Vagina (tissue), 2 donors: ENCODE measurements at regions not wholly inside any gene's neighbourhood (a gene's known extent, or its start where the extent isn't known, plus 50 kb on each side); places are given as distances from the start of the nearest gene placed in this dataset.

Source experiments
- DNase-seq, 2 donors: peaks; one replicate each; pipeline ENCODE4 v3.0.0-alpha.2; 2017; ENCODE audit errors: extremely low spot score in 2 of 2
- H3K27ac ChIP-seq: fragments of 200-600 bp; sonication (generic); one replicate; pipeline ENCODE4 v1.5.1; 2019
- H3K27me3 ChIP-seq: fragments of 200-600 bp; sonication (generic); one replicate; pipeline ENCODE4 v1.5.1; 2019
- H3K36me3 ChIP-seq, 2 donors: fragments of 200-600 bp; sonication (generic); one replicate each; pipeline ENCODE4 v1.5.1; 2017 to 2019
- H3K4me1 ChIP-seq: fragments of 200-600 bp; sonication (generic); one replicate; pipeline ENCODE4 v1.5.1; 2019
- H3K4me3 ChIP-seq, 2 donors: fragments of 200-600 bp; sonication (generic); 1 replicate in 1 of 2; 2 replicates in 1 of 2; pipeline ENCODE4 v1.5.1; 2016 to 2019
- H3K9me3 ChIP-seq: fragments of 200-600 bp; sonication (generic); one replicate; pipeline ENCODE4 v1.5.1; 2019
- CTCF ChIP-seq, 3 experiments: fragments of 450-650 bp in 2 of 3; fragments of 200-600 bp in 1 of 3; sonication (generic) in 1 of 3; IDR thresholded peaks; one replicate each; pipeline ENCODE4 v1.5.1; 2017 to 2019; ENCODE audit warnings: antibody characterized with exemption in 3 of 3, mild to moderate bottlenecking in 2 of 3, moderate library complexity in 2 of 3
- POLR2A ChIP-seq, 2 donors: fragments of 450-650 bp; IDR thresholded peaks; one replicate each; pipeline ENCODE4 v1.6.1; 2017; ENCODE audit warnings: antibody characterized with exemption in 2 of 2, mild to moderate bottlenecking in 2 of 2, moderate library complexity in 2 of 2
- POLR2AphosphoS5 ChIP-seq, 2 donors: sonication (generic); formaldehyde crosslinking; IDR thresholded peaks; one replicate each; pipeline ENCODE4 v1.9.0; 2017; ENCODE audit warnings: antibody characterized with exemption in 2 of 2, mild to moderate bottlenecking in 2 of 2, low read depth in 1 of 2; ENCODE audit not compliant: insufficient read depth in 1 of 2
- intact Hi-C: fragments of 100-400 bp; cut with DNase I; formaldehyde crosslinking; loops from one replicate; pipeline ENCODE4 v1.15.1; 2023

DNA sequence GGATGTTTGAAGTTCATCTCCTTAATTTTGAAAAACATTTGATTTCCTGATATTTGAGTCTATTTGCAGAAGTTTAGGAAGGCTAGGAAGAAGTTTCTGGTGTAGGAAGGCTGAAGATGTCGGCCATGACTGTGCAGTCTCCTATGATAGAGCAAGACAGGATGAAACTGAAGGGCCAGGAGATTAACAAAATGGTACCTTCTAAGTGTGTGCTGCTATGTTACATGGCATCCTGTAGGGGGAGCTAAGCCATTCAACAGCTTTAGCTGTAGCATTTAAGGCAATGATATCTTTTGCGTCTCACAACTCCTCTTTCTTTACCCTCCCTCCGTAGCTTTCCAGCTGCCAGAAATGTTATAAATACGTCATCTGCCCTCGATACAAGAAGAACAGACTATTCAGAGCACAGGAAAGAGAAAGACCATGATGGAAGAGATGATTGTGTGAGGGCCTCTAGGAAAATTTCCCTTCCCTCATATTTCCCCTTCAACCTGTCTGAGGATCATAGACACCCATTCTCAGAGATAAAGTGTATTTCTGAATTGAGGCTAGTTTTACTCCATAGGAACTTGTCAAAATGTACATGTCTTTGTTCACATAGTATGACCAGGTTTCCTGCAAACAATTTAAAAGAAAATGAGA is 61.1 kb downstream of the XCL1 start:
- no peaks in the 10 kb centered on the region for H3K4me1 ChIP-seq
- TF ChIP-seq POLR2A (IDR thresholded peaks at IDR 0.05) (no peak), CTCF (IDR thresholded peaks at IDR 0.05) (peak in 1 of 3 experiments; percentile 23)
- H3K4me3 ChIP-seq: no peak overlapping the region
- H3K36me3 ChIP-seq: no peaks in the 10 kb centered on the region
- intact Hi-C loops: no loop called here
- H3K27ac ChIP-seq: no peak overlapping the region
- H3K9me3 ChIP-seq: no peaks in the 10 kb centered on the region
- no peak for DNase-seq
- no peaks in the 10 kb centered on the region for H3K27me3 ChIP-seq

DNA sequence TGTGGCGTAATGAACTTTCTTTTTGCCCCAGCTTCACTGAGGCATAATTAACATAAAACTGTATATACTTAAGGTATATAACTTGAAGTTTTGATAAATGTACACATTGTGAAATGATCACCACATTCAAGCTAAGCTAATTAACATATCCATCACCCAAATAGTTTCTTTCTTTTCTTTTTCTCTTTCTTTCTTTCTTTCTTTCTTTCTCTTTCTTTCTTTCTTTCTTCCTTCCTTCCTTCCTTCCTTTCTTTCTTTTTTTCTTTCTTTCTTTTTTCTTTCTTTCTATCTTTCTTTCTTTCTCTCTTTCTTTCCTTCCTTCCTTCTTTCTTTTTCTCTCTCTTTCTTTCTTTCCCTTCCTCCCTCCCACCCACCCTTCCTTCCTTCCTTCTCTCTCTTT is 62.5 kb downstream of the XCL1 start:
- no peak for DNase-seq
- no peaks in the 10 kb centered on the region for H3K9me3 ChIP-seq
- H3K27me3 ChIP-seq: no peaks in the 10 kb centered on the region
- no peaks in the 10 kb centered on the region for H3K4me1 ChIP-seq
- no peak overlapping the region for H3K27ac ChIP-seq
- TF ChIP-seq POLR2A (IDR thresholded peaks at IDR 0.05): no peak
- no peak for TF ChIP-seq CTCF (IDR thresholded peaks at IDR 0.05)
- TF ChIP-seq POLR2AphosphoS5 (IDR thresholded peaks at IDR 0.05; ENCODE audit: insufficient read depth in 1 of 2, low read depth in 1 of 2): no peak
- no peaks in the 10 kb centered on the region for H3K36me3 ChIP-seq
- H3K4me3 ChIP-seq: no peak overlapping the region
- intact Hi-C loops: no loop called here

DNA sequence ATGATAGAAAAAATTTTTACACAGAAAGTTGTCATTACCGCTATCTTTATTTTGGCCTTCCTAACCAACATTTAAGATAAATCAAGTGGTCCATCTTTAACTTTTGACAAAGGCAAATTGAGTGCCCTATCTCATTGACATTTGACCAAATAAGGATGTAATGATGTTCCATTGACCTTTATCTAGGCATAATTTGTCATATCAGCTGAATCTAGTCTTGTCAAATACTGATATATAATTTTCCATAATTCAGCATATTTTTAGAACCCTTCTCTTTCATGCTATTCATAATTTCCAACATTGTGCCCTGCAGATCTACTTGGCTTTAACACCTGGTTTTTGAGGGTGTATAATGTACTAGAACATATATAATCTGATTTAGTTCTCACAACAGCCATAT is 63.8 kb downstream of the XCL1 start:
- H3K27ac ChIP-seq: no peak overlapping the region
- no peak for DNase-seq
- no peaks in the 10 kb centered on the region for H3K27me3 ChIP-seq
- H3K4me3 ChIP-seq: no peak overlapping the region
- TF ChIP-seq POLR2A (IDR thresholded peaks at IDR 0.05) (no peak), POLR2AphosphoS5 (IDR thresholded peaks at IDR 0.05; ENCODE audit: insufficient read depth in 1 of 2, low read depth in 1 of 2) (no peak), CTCF (IDR thresholded peaks at IDR 0.05) (no peak)
- H3K36me3 ChIP-seq: no peaks in the 10 kb centered on the region
- intact Hi-C loops: no loop called here
- H3K4me1 ChIP-seq: no peaks in the 10 kb centered on the region
- H3K9me3 ChIP-seq: no peaks in the 10 kb centered on the region

GRCh38 chr1:168640836-168641235 is 64.4 kb downstream of the XCL1 start:
- TF ChIP-seq POLR2AphosphoS5 (IDR thresholded peaks at IDR 0.05; ENCODE audit: insufficient read depth in 1 of 2, low read depth in 1 of 2): no peak
- no peak for DNase-seq
- H3K4me1 ChIP-seq: no peaks in the 10 kb centered on the region
- no peak overlapping the region for H3K4me3 ChIP-seq
- no peaks in the 10 kb centered on the region for H3K27me3 ChIP-seq
- H3K9me3 ChIP-seq: no peaks in the 10 kb centered on the region
- H3K36me3 ChIP-seq: no peaks in the 10 kb centered on the region
- intact Hi-C loops: no loop called here
- H3K27ac ChIP-seq: no peak overlapping the region

DNA sequence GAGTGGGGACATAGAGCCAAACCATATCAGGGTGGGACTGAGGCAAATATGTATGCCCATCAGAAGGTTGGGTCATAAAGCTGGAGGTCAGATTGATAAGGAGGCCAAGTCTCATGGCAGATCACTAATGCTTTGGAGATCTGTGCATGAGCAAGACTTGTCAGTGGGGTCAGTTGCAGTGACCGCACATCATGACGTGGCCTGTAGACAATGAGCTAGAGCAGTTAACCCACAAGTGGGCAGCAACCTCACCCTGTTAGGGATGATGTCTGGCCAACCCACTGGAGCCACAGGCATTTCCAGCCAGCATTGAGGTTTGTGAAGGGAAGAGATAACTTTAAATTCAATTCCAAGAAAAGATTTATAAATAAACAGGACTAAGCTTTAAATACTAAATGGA is 66.7 kb downstream of the XCL1 start:
- no peaks in the 10 kb centered on the region for H3K9me3 ChIP-seq
- no peaks in the 10 kb centered on the region for H3K27me3 ChIP-seq
- intact Hi-C loops: no loop called here
- no peak overlapping the region for H3K4me3 ChIP-seq
- no peak overlapping the region for H3K27ac ChIP-seq
- TF ChIP-seq POLR2AphosphoS5 (IDR thresholded peaks at IDR 0.05; ENCODE audit: insufficient read depth in 1 of 2, low read depth in 1 of 2) (no peak), POLR2A (IDR thresholded peaks at IDR 0.05) (no peak), CTCF (IDR thresholded peaks at IDR 0.05) (no peak)
- no peaks in the 10 kb centered on the region for H3K36me3 ChIP-seq
- no peak for DNase-seq
- no peaks in the 10 kb centered on the region for H3K4me1 ChIP-seq
